ENCODE measurements at regions not wholly inside any gene's neighbourhood (a gene's known extent, or its start where the extent isn't known, plus 50 kb on each side); places are given as distances from the start of the nearest gene placed in this dataset.

DNA sequence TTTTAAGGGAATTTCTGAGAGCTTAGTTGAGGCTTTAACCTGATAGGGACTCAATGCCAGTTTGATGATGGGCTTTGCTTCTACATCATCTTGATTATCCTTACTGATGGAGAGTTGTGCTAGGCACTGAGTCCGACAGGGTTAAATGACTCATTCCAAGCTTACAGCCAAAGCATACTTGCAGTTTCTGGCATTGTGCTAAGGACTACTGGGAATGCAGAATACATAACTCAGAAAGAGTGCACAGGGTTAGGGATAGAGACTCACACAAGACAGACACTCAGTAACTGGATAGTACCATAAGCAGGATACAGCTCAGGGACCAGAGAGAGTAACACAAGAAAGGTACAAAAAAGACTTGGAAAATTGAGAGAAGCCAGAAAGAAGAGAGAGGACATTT is 94.1 kb upstream of the SLC14A2 start:
- no peak for TF ChIP-seq CTCF (IDR thresholded peaks at IDR 0.05)
- no peak for TF ChIP-seq POLR2A (IDR thresholded peaks at IDR 0.05)
